H9 (cell line): ENCODE measurements at regions not wholly inside any gene's neighbourhood (a gene's known extent, or its start where the extent isn't known, plus 50 kb on each side); places are given as distances from the start of the nearest gene placed in this dataset.

Experiments used
- DNase-seq: peaks from one replicate; pipeline ENCODE4 v3.0.0-alpha.2; 2017
- H2AFZ ChIP-seq: one replicate; pipeline ENCODE4 v1.6.1; 2013; ENCODE audit warnings: mild to moderate bottlenecking, low read length, control low read depth, moderate library complexity
- H2AK5ac ChIP-seq: 2 replicates; pipeline ENCODE4 v1.6.1; 2013; ENCODE audit warnings: low read length, control low read depth, mixed read lengths; ENCODE audit not compliant: insufficient read length
- H2BK120ac ChIP-seq: one replicate; pipeline ENCODE4 v1.6.1; 2013; ENCODE audit warnings: low read depth, mild to moderate bottlenecking, low read length, control low read depth, inconsistent platforms; ENCODE audit not compliant: poor library complexity, severe bottlenecking
- H2BK12ac ChIP-seq: 2 replicates; pipeline ENCODE4 v1.6.1; 2013; ENCODE audit warnings: low read length, control low read depth, mixed read lengths, low read depth; ENCODE audit not compliant: insufficient read length
- H2BK15ac ChIP-seq: 2 replicates; pipeline ENCODE4 v1.6.1; 2013; ENCODE audit warnings: low read depth, low read length, control low read depth
- H2BK20ac ChIP-seq: one replicate; pipeline ENCODE4 v1.6.1; 2013; ENCODE audit warnings: low read depth, mild to moderate bottlenecking, low read length, control low read depth, inconsistent platforms; ENCODE audit not compliant: poor library complexity, severe bottlenecking
- H2BK5ac ChIP-seq: 2 replicates; pipeline ENCODE4 v1.6.1; 2013; ENCODE audit warnings: low read length, control low read depth, mixed read lengths; ENCODE audit not compliant: insufficient read length
- H3K14ac ChIP-seq: 2 replicates; pipeline ENCODE4 v1.6.1; 2013; ENCODE audit warnings: low read length, control low read depth; ENCODE audit not compliant: insufficient read depth
- H3K18ac ChIP-seq: 2 replicates; pipeline ENCODE4 v1.6.1; 2013; ENCODE audit warnings: low read depth, mild to moderate bottlenecking, mixed read lengths, low read length, control low read depth; ENCODE audit not compliant: insufficient read length
- H3K23ac ChIP-seq: 2 replicates; pipeline ENCODE4 v1.6.1; 2013; ENCODE audit warnings: low read length, control low read depth, mixed read lengths, low read depth; ENCODE audit not compliant: insufficient read length
- H3K23me2 ChIP-seq: 2 replicates; pipeline ENCODE4 v1.6.1; 2013; ENCODE audit warnings: low read depth, mild to moderate bottlenecking, mixed read lengths, low read length, control low read depth; ENCODE audit not compliant: insufficient read length, poor library complexity, severe bottlenecking
- H3K27ac ChIP-seq: 2 replicates; pipeline ENCODE4 v1.5.1; 2013; ENCODE audit warnings: low read length, control low read depth, mixed read lengths, low read depth; ENCODE audit not compliant: insufficient read length
- H3K27me3 ChIP-seq: 2 replicates; pipeline ENCODE4 v1.6.1; 2013; ENCODE audit warnings: low read length, control low read depth, inconsistent platforms; ENCODE audit not compliant: insufficient read depth
- H3K4ac ChIP-seq: 2 replicates; pipeline ENCODE4 v1.6.1; 2013; ENCODE audit warnings: low read depth, mild to moderate bottlenecking, control low read depth, inconsistent platforms, low read length, moderate library complexity
- H3K4me1 ChIP-seq: 2 replicates; pipeline ENCODE4 v1.6.1; 2013; ENCODE audit warnings: low read length, control low read depth, inconsistent platforms; ENCODE audit not compliant: insufficient read depth
- H3K4me2 ChIP-seq: 2 replicates; pipeline ENCODE4 v1.6.1; 2013; ENCODE audit warnings: low read length, control low read depth, mixed read lengths; ENCODE audit not compliant: insufficient read length, insufficient read depth
- H3K56ac ChIP-seq: 2 replicates; pipeline ENCODE4 v1.6.1; 2013; ENCODE audit warnings: low read depth, mild to moderate bottlenecking, mixed read lengths, low read length, control low read depth; ENCODE audit not compliant: insufficient read length
- H3K79me1 ChIP-seq: 2 replicates; pipeline ENCODE4 v1.6.1; 2013; ENCODE audit warnings: low read depth, mild to moderate bottlenecking, moderate library complexity, low read length, control low read depth, inconsistent platforms; ENCODE audit not compliant: insufficient read depth, poor library complexity, severe bottlenecking
- H3K79me2 ChIP-seq: 2 replicates; pipeline ENCODE4 v1.6.1; 2013; ENCODE audit warnings: low read length, control low read depth, inconsistent platforms; ENCODE audit not compliant: insufficient read depth
- H3K9ac ChIP-seq: 2 replicates; pipeline ENCODE4 v1.6.1; 2013; ENCODE audit warnings: low read length, control low read depth, mixed read lengths; ENCODE audit not compliant: insufficient read length; ENCODE audit errors: extremely low read depth
- H3K9me3 ChIP-seq: one replicate; pipeline ENCODE4 v1.6.1; 2013; ENCODE audit warnings: low read depth, low read length, inconsistent platforms; ENCODE audit not compliant: control insufficient read depth
- H3T11ph ChIP-seq: one replicate; pipeline ENCODE4 v1.6.1; 2013; ENCODE audit warnings: mild to moderate bottlenecking, low read length, control low read depth, inconsistent platforms
- H4K20me1 ChIP-seq: one replicate; pipeline ENCODE4 v1.6.1; 2013; ENCODE audit not compliant: control insufficient read depth, insufficient read length, insufficient read depth
- H4K5ac ChIP-seq: 2 replicates; pipeline ENCODE4 v1.6.1; 2013; ENCODE audit warnings: low read depth, mild to moderate bottlenecking, mixed read lengths, low read length, control low read depth; ENCODE audit not compliant: insufficient read length
- H4K8ac ChIP-seq: replicated peaks from 2 replicates; pipeline ENCODE4 v1.6.1; 2013; ENCODE audit warnings: low read length, control low read depth, mixed read lengths, low read depth; ENCODE audit not compliant: insufficient read length
- H4K91ac ChIP-seq: 2 replicates; pipeline ENCODE4 v1.6.1; 2013; ENCODE audit warnings: low read depth, mild to moderate bottlenecking, moderate library complexity, mixed read lengths, low read length, control low read depth; ENCODE audit not compliant: insufficient read length
- H3K27ac Mint-ChIP-seq, 3 experiments: 2 replicates in 2 of 3; 3 replicates in 1 of 3; pipeline ENCODE4 v1.8.0; 2020 to 2021; ENCODE audit warnings: mixed read lengths in 3 of 3, mild to moderate bottlenecking in 1 of 3, moderate library complexity in 1 of 3
- H3K27me3 Mint-ChIP-seq: 2 replicates; pipeline ENCODE4 v1.8.0; 2021; ENCODE audit warnings: low read depth, mild to moderate bottlenecking, moderate library complexity, mixed read lengths
- H3K36me3 Mint-ChIP-seq, 3 experiments: 2 replicates in 2 of 3; 3 replicates in 1 of 3; pipeline ENCODE4 v1.8.0; 2020 to 2021; ENCODE audit warnings: low read depth in 3 of 3, mixed read lengths in 3 of 3; ENCODE audit not compliant: insufficient read depth in 1 of 3
- H3K4me1 Mint-ChIP-seq, 2 experiments: 2 replicates each; pipeline ENCODE4 v1.8.0; 2020; ENCODE audit warnings: mixed read lengths in 2 of 2
- H3K4me3 Mint-ChIP-seq, 2 experiments: 2 replicates in 1 of 2; 3 replicates in 1 of 2; pipeline ENCODE4 v1.8.0; 2020 to 2021; ENCODE audit warnings: mild to moderate bottlenecking in 2 of 2, mixed read lengths in 2 of 2, moderate library complexity in 1 of 2
- H3K9me3 Mint-ChIP-seq, 2 experiments: 2 replicates in 1 of 2; 3 replicates in 1 of 2; pipeline ENCODE4 v1.8.0; 2020; ENCODE audit warnings: mild to moderate bottlenecking in 2 of 2, mixed read lengths in 2 of 2, moderate library complexity in 1 of 2
- CTCF ChIP-seq: fragments of 200-600 bp; sonication (generic); conservative IDR thresholded peaks from 3 replicates; pipeline ENCODE4 v1.8.0; 2021; ENCODE audit warnings: antibody characterized with exemption, mild to moderate bottlenecking
- WGBS: extraction: QIAGEN DNeasy Blood & Tissue Kit; methylation state at CpG from one replicate; pipeline ENCODE4 v1.1.7; 2013; ENCODE audit warnings: missing lambda C conversion rate, low lambda C conversion rate, mixed read lengths; ENCODE audit not compliant: insufficient read length; ENCODE audit errors: extremely low coverage; 5-methylcytosine and 5-hydroxymethylcytosine counted together

- no peak overlapping the region for H3K18ac ChIP-seq
- no peak overlapping the region for H3K27ac ChIP-seq
- no peak overlapping the region for H4K8ac ChIP-seq
- no peak overlapping the region for H2BK15ac ChIP-seq
- H3K4me2 ChIP-seq: no peak overlapping the region
- Mint-ChIP-seq H3K36me3 (peaks cover 0 to 4% (median 0%) of the 10 kb centered on the region in 3 experiments; a peak in 3 of 7 replicates), H3K4me1 (no peaks in the 10 kb centered on the region), H3K4me3 (no peak overlapping the region), H3K9me3 (peaks cover 11 to 14% of the 10 kb centered on the region in 2 experiments; a peak in 4 of 5 replicates), H3K27ac (no peak overlapping the region), H3K27me3 (peaks cover 14% of the 10 kb centered on the region)
- H2AFZ ChIP-seq: no peak overlapping the region
- H3K23me2 ChIP-seq: no peaks in the 10 kb centered on the region
- H3K9me3 ChIP-seq: no peaks in the 10 kb centered on the region
- H3K4me1 ChIP-seq: no peaks in the 10 kb centered on the region
- no peak overlapping the region for H2BK20ac ChIP-seq
- no peak overlapping the region for H2BK12ac ChIP-seq
- TF ChIP-seq CTCF: no peak
- no peaks in the 10 kb centered on the region for H4K20me1 ChIP-seq
- DNase-seq: no peak
- no peak overlapping the region for H3K23ac ChIP-seq
- no peak overlapping the region for H4K5ac ChIP-seq
- H3K14ac ChIP-seq: no peak overlapping the region
- H3K79me1 ChIP-seq: no peaks in the 10 kb centered on the region
- H3T11ph ChIP-seq: no peak overlapping the region
- H3K56ac ChIP-seq: no peak overlapping the region
- H3K4ac ChIP-seq: no peak overlapping the region
- no peak overlapping the region for H2BK120ac ChIP-seq
- no peak overlapping the region for H3K9ac ChIP-seq
- no peaks in the 10 kb centered on the region for H3K27me3 ChIP-seq
- H2AK5ac ChIP-seq: no peak overlapping the region
- no peak overlapping the region for H4K91ac ChIP-seq
- no CpG with 5 or more reads among the region's 3 CpGs for WGBS
- H3K79me2 ChIP-seq: no peaks in the 10 kb centered on the region
- no peak overlapping the region for H2BK5ac ChIP-seq
Observed at GRCh38 chr6:165877773-165878172, 214.7 kb upstream of the PDE10A start.
